ENCODE measurements at regions not wholly inside any gene's neighbourhood (a gene's known extent, or its start where the extent isn't known, plus 50 kb on each side); places are given as distances from the start of the nearest gene placed in this dataset.

- CTCF ChIA-PET: no interaction called here
- Mint-ChIP-seq H3K27ac (no peak overlapping the region), H3K27me3 (peaks cover 26% of the 10 kb centered on the region), H3K4me3 (no peak overlapping the region), H3K4me1 (no peaks in the 10 kb centered on the region), H3K9me3 (ENCODE audit: insufficient read depth) (no peaks in the 10 kb centered on the region)
- TF ChIP-seq CTCF (IDR thresholded peaks at IDR 0.05) (no peak), EZH2 (IDR thresholded peaks at IDR 0.05; ENCODE audit: borderline replicate concordance, insufficient read depth, low read depth, low read length, poor library complexity, severe bottlenecking) (no peak)
- H3K4me2 ChIP-seq (replicated peaks; ENCODE audit: low read depth, low read length, poor library complexity, severe bottlenecking): no peak overlapping the region
- no peaks in the 10 kb centered on the region for H3K4me1 ChIP-seq (ENCODE audit: control insufficient read depth in 2 of 2, insufficient read depth in 2 of 2, low read length in 2 of 2)
- H4K20me1 ChIP-seq (ENCODE audit: control insufficient read depth, insufficient read depth, low read length, poor library complexity, severe bottlenecking): no peaks in the 10 kb centered on the region
- H3K36me3 ChIP-seq (replicated peaks in 1 of 2; ENCODE audit: control extremely low read depth in 1 of 2, control insufficient read depth in 1 of 2, extremely low read depth in 1 of 2, insufficient read depth in 2 of 2, low read length in 1 of 2): no peaks in the 10 kb centered on the region
- POLR2A ChIA-PET: no interaction called here
- H3K9me3 ChIP-seq (ENCODE audit: control extremely low read depth in 1 of 3, control insufficient read depth in 2 of 3, insufficient read depth in 1 of 3, low read length in 2 of 3): peaks cover 0 to 4% (median 3%) of the 10 kb centered on the region in 3 donors
- DNase-seq: no peak
- H2AFZ ChIP-seq (ENCODE audit: insufficient read depth, low read depth, low read length, poor library complexity, severe bottlenecking): no peak overlapping the region
- no peak overlapping the region for H3K9ac ChIP-seq (ENCODE audit: low read length)
- no peaks in the 10 kb centered on the region for H3K27me3 ChIP-seq (replicated peaks in 1 of 4; ENCODE audit: control extremely low read depth in 1 of 4, control insufficient read depth in 3 of 4, insufficient read depth in 4 of 4, low read length in 3 of 4)
- no peaks in the 10 kb centered on the region for H3K79me2 ChIP-seq (ENCODE audit: control insufficient read depth, insufficient read depth, low read length)
- ATAC-seq (ENCODE audit: low read depth): no peak
- no peak overlapping the region for H3K27ac ChIP-seq (ENCODE audit: low read length in 2 of 2)
- no CpG with 5 or more reads among the region's 3 CpGs for WGBS (ENCODE audit: insufficient coverage)
- intact Hi-C loops (cut with micrococcal nuclease): no loop called here
- no peak overlapping the region for H3K4me3 ChIP-seq (ENCODE audit: control extremely low read depth in 1 of 5, extremely low read depth in 1 of 5, insufficient read depth in 1 of 5, low read depth in 2 of 5, low read length in 4 of 5)
Observed at GRCh38 chr16:17565605-17566004, 94.8 kb upstream of the XYLT1 start.

- Histone ChIP-seq H2AFZ (ENCODE audit: insufficient read depth, low read depth, low read length, poor library complexity, severe bottlenecking) (no peak overlapping the region), H3K27ac (ENCODE audit: low read length in 2 of 2) (no peak overlapping the region), H3K4me3 (ENCODE audit: control extremely low read depth in 1 of 5, extremely low read depth in 1 of 5, insufficient read depth in 1 of 5, low read depth in 2 of 5, low read length in 4 of 5) (no peak overlapping the region), H3K4me2 (replicated peaks; ENCODE audit: low read depth, low read length, poor library complexity, severe bottlenecking) (no peak overlapping the region), H3K36me3 (replicated peaks in 1 of 2; ENCODE audit: control extremely low read depth in 1 of 2, control insufficient read depth in 1 of 2, extremely low read depth in 1 of 2, insufficient read depth in 2 of 2, low read length in 1 of 2) (no peaks in the 10 kb centered on the region), H3K79me2 (ENCODE audit: control insufficient read depth, insufficient read depth, low read length) (no peaks in the 10 kb centered on the region), H3K9ac (ENCODE audit: low read length) (no peak overlapping the region), H3K4me1 (ENCODE audit: control insufficient read depth in 2 of 2, insufficient read depth in 2 of 2, low read length in 2 of 2) (no peaks in the 10 kb centered on the region), H3K9me3 (ENCODE audit: control extremely low read depth in 1 of 3, control insufficient read depth in 2 of 3, insufficient read depth in 1 of 3, low read length in 2 of 3) (peaks cover 0 to 4% (median 3%) of the 10 kb centered on the region in 3 donors), H4K20me1 (ENCODE audit: control insufficient read depth, insufficient read depth, low read length, poor library complexity, severe bottlenecking) (no peaks in the 10 kb centered on the region), H3K27me3 (replicated peaks in 1 of 4; ENCODE audit: control extremely low read depth in 1 of 4, control insufficient read depth in 3 of 4, insufficient read depth in 4 of 4, low read length in 3 of 4) (no peaks in the 10 kb centered on the region)
- H3K4me3 Mint-ChIP-seq: no peak overlapping the region
- H3K9me3 Mint-ChIP-seq (ENCODE audit: insufficient read depth): no peaks in the 10 kb centered on the region
- no peaks in the 10 kb centered on the region for H3K4me1 Mint-ChIP-seq
- peaks cover 23% of the 10 kb centered on the region for H3K27me3 Mint-ChIP-seq
- ChIA-PET POLR2A (no interaction called here), CTCF (no interaction called here)
- H3K27ac Mint-ChIP-seq: no peak overlapping the region
- DNase-seq (no peak), ATAC-seq (ENCODE audit: low read depth) (no peak)
- TF ChIP-seq EZH2 (IDR thresholded peaks at IDR 0.05; ENCODE audit: borderline replicate concordance, insufficient read depth, low read depth, low read length, poor library complexity, severe bottlenecking) (no peak), CTCF (IDR thresholded peaks at IDR 0.05) (no peak)
- intact Hi-C loops (cut with micrococcal nuclease): no loop called here
- WGBS (ENCODE audit: insufficient coverage): 79% methylated on average over 5 of the region's 6 CpGs
Observed at GRCh38 chr16:17564856-17565255, 94.1 kb upstream of the XYLT1 start.

All from B cell (primary cell).